ENCODE measurements at regions not wholly inside any gene's neighbourhood (a gene's known extent, or its start where the extent isn't known, plus 50 kb on each side); places are given as distances from the start of the nearest gene placed in this dataset.

GRCh38 chr7:25931156-25931555 is 220.8 kb upstream of the NFE2L3 start:
- TF ChIP-seq SRF (IDR thresholded peaks at IDR 0.05; ENCODE audit: low read depth) (no peak), CEBPB (IDR thresholded peaks at IDR 0.05; ENCODE audit: low read depth) (no peak), CTCF (IDR thresholded peaks at IDR 0.05 in 2 of 3, conservative IDR thresholded peaks at IDR 0.05 in 1 of 3; ENCODE audit: borderline replicate concordance in 1 of 3, insufficient read depth in 1 of 3, low read depth in 2 of 3, low read length in 2 of 3) (no peak)

Measured in HCT116 (cell line).